IPS-11a (cell line): ENCODE measurements at regions not wholly inside any gene's neighbourhood (a gene's known extent, or its start where the extent isn't known, plus 50 kb on each side); places are given as distances from the start of the nearest gene placed in this dataset.

Experiments used
- H3K4me3 ChIP-seq: one replicate; pipeline ENCODE4 v1.5.1; 2013; ENCODE audit warnings: low read depth, low read length, control low read depth

DNA sequence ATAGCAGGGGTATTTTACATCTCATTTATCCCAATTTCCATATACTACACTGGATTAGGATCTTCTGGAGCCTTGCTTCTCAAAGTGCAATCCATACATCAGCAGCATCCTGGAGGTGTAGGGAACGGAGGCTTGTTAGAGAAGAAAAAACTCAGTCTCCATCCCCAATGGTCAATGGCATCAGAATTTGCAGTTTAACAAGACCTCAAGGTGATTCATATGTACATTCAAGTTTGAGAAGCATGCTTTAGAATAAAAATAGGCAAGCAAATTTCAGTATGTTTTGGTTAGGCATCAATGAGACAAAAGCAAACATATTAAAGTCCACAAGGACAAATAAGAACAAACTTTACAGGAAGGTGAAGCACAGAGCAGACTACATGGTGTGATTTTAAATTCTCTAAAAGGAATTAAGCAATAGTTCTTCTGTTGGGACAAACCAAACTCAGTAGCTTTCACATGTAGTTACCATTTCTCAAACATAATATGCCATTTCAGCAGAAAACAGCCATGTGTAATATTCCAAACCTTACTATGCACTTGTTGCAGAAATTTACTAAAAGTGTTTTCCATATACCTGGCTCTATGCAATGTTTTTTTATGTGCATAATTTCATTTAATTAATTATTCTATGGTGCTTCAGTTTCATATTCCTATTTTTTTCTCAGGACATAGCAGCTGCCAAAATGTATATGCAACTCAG lies 360.3 kb upstream of the NECTIN3 start:
- H3K4me3 ChIP-seq: no peak overlapping the region

DNA sequence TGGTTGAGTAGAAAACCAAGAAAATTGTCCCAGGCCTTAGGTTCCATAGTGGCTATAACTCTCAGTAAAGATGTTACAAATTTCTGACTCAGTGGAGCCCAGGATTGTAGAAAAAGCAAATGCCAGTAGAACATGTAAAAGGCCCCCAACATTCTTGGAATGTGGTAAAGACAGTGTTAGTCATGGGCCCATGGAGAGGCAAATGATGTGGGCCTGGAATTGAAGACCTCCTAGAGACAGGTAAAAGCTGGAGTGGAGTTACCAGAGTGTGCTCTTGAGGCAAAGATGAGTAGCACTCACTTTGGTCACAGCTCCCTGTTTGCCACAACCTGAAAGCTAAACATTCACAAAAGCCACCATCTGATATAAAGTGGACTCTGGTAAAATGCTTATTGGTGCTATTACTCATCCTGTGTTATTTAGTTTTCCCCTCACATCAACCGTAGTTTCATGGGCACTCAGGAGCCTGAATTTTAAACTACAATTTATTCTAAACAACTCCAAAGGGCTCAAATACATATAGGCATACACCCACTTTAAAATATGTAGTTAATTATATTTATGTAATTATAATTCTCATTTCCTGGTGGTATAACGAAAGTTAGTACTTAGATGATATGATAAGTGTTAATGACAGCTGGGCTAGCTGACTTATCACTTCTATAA lies 359.6 kb upstream of the NECTIN3 start:
- H3K4me3 ChIP-seq: no peak overlapping the region

- no peak overlapping the region for H3K4me3 ChIP-seq
These were observed 344.6 kb upstream of the NECTIN3 start for GRCh38 chr3:110727056-110727455.

GRCh38 chr3:110731148-110731547 lies 340.5 kb upstream of the NECTIN3 start:
- H3K4me3 ChIP-seq: no peak overlapping the region

- H3K4me3 ChIP-seq: no peak overlapping the region
These were observed 339.2 kb upstream of the NECTIN3 start for GRCh38 chr3:110732420-110732819.

DNA sequence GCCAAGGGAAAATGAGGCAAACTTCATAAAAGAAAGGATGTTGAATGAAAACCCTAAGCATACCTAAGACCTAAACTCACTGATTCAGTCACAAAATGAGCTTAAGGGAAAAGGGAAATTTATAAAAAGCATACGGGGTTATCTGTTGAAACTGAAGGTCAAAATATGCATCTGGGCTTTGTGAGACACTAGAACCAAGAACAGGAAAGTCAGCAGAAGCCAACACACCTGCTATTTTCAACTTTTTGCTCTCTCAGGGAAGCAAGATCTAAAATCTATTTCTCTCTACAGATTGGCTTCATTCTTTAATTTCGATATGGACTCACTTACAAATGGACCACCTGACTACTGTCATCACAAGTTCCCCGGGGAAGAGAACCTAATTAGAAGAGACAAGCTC lies 338.6 kb upstream of the NECTIN3 start:
- no peak overlapping the region for H3K4me3 ChIP-seq

DNA sequence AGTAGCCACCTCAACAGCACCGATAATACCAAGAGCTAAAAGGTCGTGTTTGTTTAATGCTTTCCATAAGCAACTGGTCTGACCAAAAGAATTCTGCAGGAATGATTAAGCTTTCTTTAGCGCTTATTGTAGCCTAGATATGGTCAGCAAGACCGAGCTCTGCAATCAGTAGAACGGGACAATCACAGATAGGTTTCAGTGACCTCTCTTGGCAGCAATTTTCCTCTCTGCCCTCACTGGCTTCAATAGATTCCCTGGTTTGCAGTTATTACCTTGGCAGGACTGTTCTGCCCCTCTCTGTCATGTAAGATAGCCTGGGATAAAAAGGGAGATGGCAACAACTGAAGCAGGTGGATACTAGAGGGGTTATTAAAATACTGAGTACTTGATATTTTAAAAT lies 337.1 kb upstream of the NECTIN3 start:
- H3K4me3 ChIP-seq: no peak overlapping the region

- no peak overlapping the region for H3K4me3 ChIP-seq
These were observed 335.3 kb upstream of the NECTIN3 start for GRCh38 chr3:110736332-110736731.

DNA sequence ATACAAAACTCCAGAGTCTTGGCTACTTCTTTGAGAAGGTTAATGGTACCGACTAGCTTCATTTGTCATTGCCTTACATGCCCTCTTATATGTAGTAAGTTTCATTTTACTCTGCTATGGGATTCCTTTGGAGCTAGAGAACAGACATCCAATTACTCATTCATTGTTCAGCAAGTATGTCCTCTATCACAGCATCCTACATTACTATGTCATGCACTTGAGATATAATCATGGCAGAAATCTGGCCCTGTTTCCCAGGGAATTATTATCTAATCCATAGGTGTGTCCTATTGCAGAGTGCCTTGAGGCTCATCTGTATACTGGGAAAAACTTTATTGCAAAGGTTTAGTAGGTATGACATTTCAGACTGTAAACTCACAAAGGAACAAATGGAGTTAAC lies 333.1 kb upstream of the NECTIN3 start:
- no peak overlapping the region for H3K4me3 ChIP-seq

- no peak overlapping the region for H3K4me3 ChIP-seq
These were observed 329.7 kb upstream of the NECTIN3 start for GRCh38 chr3:110741891-110742290.

GRCh38 chr3:110743202-110743601 lies 328.4 kb upstream of the NECTIN3 start:
- H3K4me3 ChIP-seq: no peak overlapping the region

DNA sequence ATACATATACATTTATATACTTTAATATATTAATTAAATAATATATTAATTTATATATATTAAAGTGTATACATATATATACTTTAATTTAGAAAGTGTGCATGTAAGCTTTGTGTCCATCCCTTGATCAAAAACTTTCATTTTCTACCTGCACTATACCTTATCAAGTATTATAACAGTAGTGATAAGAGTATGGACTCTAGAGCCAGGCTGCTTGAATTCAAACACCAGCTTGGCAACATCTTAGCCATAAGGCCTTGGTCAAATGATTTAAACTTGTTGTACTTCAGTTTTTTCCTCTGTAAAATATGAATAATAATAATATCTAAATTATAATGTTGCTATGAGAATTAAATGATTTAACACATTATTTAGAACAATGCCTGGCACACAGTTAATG lies 327.6 kb upstream of the NECTIN3 start:
- no peak overlapping the region for H3K4me3 ChIP-seq

DNA sequence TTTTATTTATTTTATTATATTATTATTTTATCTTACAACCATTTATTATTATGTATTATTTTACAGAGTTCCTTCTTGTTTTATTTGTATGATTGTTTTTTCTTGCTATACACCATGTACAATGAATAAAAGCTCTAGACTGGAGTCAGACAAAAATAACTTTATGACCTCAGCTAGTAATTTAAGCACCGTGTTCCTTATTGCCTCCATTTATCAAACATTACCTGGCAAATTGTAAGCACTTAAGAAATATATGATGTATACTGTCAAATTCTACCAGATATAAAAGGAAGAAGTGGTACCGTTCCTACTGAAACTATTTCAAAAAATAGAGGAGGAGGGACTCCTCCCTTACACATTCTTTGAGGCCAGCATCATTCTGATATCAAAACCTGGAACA lies 326.9 kb upstream of the NECTIN3 start:
- no peak overlapping the region for H3K4me3 ChIP-seq

- H3K4me3 ChIP-seq: no peak overlapping the region
These were observed 322.6 kb upstream of the NECTIN3 start for GRCh38 chr3:110749006-110749405.

DNA sequence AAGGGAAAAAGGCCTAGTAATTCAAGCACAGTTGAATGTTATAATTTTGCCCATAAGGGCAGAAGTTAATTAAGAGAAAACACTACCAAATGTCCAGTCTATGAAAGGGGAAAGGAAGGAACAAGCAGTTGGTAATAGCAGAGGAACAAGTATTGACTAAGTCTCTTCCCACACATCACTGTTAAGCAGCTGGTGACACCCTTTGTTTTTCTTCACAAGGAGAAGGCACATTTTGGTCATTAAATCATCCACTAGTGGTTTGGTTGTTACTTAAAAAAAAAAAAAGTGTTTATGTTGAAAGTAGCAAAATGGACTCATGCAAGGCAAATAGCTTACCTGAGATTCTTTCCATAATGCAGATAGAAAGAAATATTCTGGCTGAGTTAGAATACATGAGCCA lies 321.4 kb upstream of the NECTIN3 start:
- no peak overlapping the region for H3K4me3 ChIP-seq

GRCh38 chr3:110752307-110752706 lies 319.3 kb upstream of the NECTIN3 start:
- H3K4me3 ChIP-seq: no peak overlapping the region

DNA sequence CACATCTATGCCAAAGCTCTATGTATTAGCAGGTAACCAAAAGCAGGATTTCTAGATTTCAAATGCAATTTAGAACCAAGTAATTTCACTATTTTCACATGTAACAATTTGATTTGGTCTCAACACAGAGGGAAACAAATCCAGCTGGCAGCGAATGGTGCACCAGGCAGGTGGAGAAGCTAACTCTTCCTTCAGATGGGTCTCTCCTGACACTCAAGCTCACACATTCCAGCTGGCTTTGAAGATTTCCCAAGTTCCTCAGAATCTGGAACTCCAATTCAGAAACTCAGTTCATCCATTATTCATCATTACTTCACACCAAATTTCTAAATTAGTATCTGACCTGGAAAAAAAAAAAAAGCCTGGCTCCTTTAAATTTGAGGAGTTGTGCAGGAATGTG lies 318.1 kb upstream of the NECTIN3 start:
- no peak overlapping the region for H3K4me3 ChIP-seq

- no peak overlapping the region for H3K4me3 ChIP-seq
These were observed 317.3 kb upstream of the NECTIN3 start for GRCh38 chr3:110754212-110754916.

- no peak overlapping the region for H3K4me3 ChIP-seq
These were observed 316.3 kb upstream of the NECTIN3 start for GRCh38 chr3:110755345-110755744.

GRCh38 chr3:110756705-110757104 lies 314.9 kb upstream of the NECTIN3 start:
- no peak overlapping the region for H3K4me3 ChIP-seq

- no peak overlapping the region for H3K4me3 ChIP-seq
These were observed 313.4 kb upstream of the NECTIN3 start for GRCh38 chr3:110758208-110758607.

DNA sequence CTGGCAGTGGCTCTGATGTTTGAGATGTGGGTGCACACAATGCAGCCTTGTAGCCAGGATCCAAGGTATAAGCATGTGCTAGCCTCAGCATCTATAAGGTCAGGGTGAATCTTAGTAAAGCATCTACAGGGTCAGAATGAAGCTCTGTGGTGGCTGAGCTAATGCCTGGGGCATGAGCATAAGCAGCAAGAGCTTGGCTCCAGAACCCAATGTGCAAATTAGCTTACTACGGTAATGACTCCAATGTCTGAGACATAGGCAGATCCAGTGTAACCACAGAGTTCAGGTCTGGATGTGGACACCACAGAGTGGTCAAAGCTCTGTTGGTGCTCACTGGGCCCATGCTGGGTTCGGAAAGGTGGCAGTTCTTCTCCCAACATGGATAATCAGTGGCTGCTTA lies 304.5 kb upstream of the NECTIN3 start:
- no peak overlapping the region for H3K4me3 ChIP-seq
